B cell (primary cell): ENCODE measurements at regions not wholly inside any gene's neighbourhood (a gene's known extent, or its start where the extent isn't known, plus 50 kb on each side); places are given as distances from the start of the nearest gene placed in this dataset.

Source experiments
- ATAC-seq: fragments of 200-7000 bp; cut with Tn5 transposase; one replicate; pipeline ENCODE4 v1.10.0; 2021; ENCODE audit warnings: low read depth, mild to moderate bottlenecking, moderate number of reproducible peaks, moderate library complexity
- CTCF ChIA-PET: fragments of 350-600 bp; sonication (Branson Sonifier 250); formaldehyde crosslinking; loops from one replicate; lab custom pipeline; 2021; ENCODE audit warnings: antibody characterized with exemption, inconsistent platforms; lab: Charles Lee
- POLR2A ChIA-PET: fragments of 350-600 bp; sonication (Branson Sonifier 250); formaldehyde crosslinking; loops from one replicate; lab custom pipeline; 2021; ENCODE audit warnings: antibody characterized with exemption; lab: Charles Lee
- DNase-seq: peaks from one replicate; pipeline ENCODE4 v3.0.0; 2013
- H2AFZ ChIP-seq: 2 replicates; pipeline ENCODE4 v1.6.1; 2012; ENCODE audit warnings: mild to moderate bottlenecking, low read depth, low read length; ENCODE audit not compliant: insufficient read depth, poor library complexity, severe bottlenecking
- H3K27ac ChIP-seq, 2 donors: 1 replicate in 1 of 2; 2 replicates in 1 of 2; pipeline ENCODE4 v1.5.1; 2012 to 2013; ENCODE audit warnings: low read length in 2 of 2, mild to moderate bottlenecking in 2 of 2, moderate library complexity in 1 of 2
- H3K27me3 ChIP-seq, 4 experiments: fragments of 200-600 bp in 1 of 4; sonication (generic) in 1 of 4; replicated peaks in 1 of 4; 1 replicate in 2 of 4; 2 replicates in 2 of 4; pipeline versions ENCODE4 v1.6.1 to v1.7.0; 2013 to 2016; ENCODE audit warnings: low read length in 3 of 4, mild to moderate bottlenecking in 2 of 4, mixed read lengths in 1 of 4, moderate library complexity in 1 of 4; ENCODE audit not compliant: insufficient read depth in 4 of 4, control insufficient read depth in 3 of 4; ENCODE audit errors: control extremely low read depth in 1 of 4
- H3K36me3 ChIP-seq, 2 experiments: replicated peaks in 1 of 2; 1 replicate in 1 of 2; 2 replicates in 1 of 2; pipeline versions ENCODE4 v1.6.1 to v1.7.1; 2013; ENCODE audit warnings: low read length in 1 of 2; ENCODE audit not compliant: insufficient read depth in 2 of 2, control insufficient read depth in 1 of 2; ENCODE audit errors: control extremely low read depth in 1 of 2, extremely low read depth in 1 of 2
- H3K4me1 ChIP-seq, 2 donors: fragments of 200-600 bp in 1 of 2; sonication (generic) in 1 of 2; 1 replicate in 1 of 2; 2 replicates in 1 of 2; pipeline versions ENCODE4 v1.5.1 to v1.6.1; 2013 to 2017; ENCODE audit warnings: low read length in 2 of 2; ENCODE audit not compliant: control insufficient read depth in 2 of 2, insufficient read depth in 2 of 2
- H3K4me2 ChIP-seq: replicated peaks from 2 replicates; pipeline ENCODE3; 2012; ENCODE audit warnings: mild to moderate bottlenecking, low read depth, low read length; ENCODE audit not compliant: poor library complexity, severe bottlenecking
- H3K4me3 ChIP-seq, 5 experiments: fragments of 200-600 bp in 1 of 5; sonication (generic) in 1 of 5; 1 replicate in 3 of 5; 2 replicates in 2 of 5; pipeline versions ENCODE4 v1.5.1 to v1.7.0; 2011 to 2016; ENCODE audit warnings: low read length in 4 of 5, mild to moderate bottlenecking in 4 of 5, low read depth in 2 of 5, control low read depth in 1 of 5, moderate library complexity in 1 of 5; ENCODE audit not compliant: insufficient read depth in 1 of 5; ENCODE audit errors: control extremely low read depth in 1 of 5, extremely low read depth in 1 of 5
- H3K79me2 ChIP-seq: fragments of 200-600 bp; sonication (generic); one replicate; pipeline ENCODE4 v1.6.0; 2016; ENCODE audit warnings: low read length; ENCODE audit not compliant: control insufficient read depth, insufficient read depth
- H3K9ac ChIP-seq: fragments of 200-600 bp; sonication (generic); 2 replicates; pipeline ENCODE4 v1.6.1; 2017; ENCODE audit warnings: mild to moderate bottlenecking, low read length, moderate library complexity
- H3K9me3 ChIP-seq, 3 donors: one replicate each; pipeline versions ENCODE4 v1.6.1 to v1.7.1; 2013; ENCODE audit warnings: low read length in 2 of 3; ENCODE audit not compliant: control insufficient read depth in 2 of 3, insufficient read depth in 1 of 3; ENCODE audit errors: control extremely low read depth in 1 of 3
- H4K20me1 ChIP-seq: 2 replicates; pipeline ENCODE4 v1.6.0; 2012; ENCODE audit warnings: mild to moderate bottlenecking, low read length; ENCODE audit not compliant: insufficient read depth, control insufficient read depth, poor library complexity, severe bottlenecking
- H3K27ac Mint-ChIP-seq: one replicate; pipeline ENCODE4 v1.8.0; 2021; ENCODE audit warnings: mixed read lengths
- H3K27me3 Mint-ChIP-seq: one replicate; pipeline ENCODE4 v1.8.0; 2021; ENCODE audit warnings: mixed read lengths
- H3K4me1 Mint-ChIP-seq: one replicate; pipeline ENCODE4 v1.8.0; 2021; ENCODE audit warnings: mixed read lengths
- H3K4me3 Mint-ChIP-seq: one replicate; pipeline ENCODE4 v1.8.0; 2021; ENCODE audit warnings: mixed read lengths
- H3K9me3 Mint-ChIP-seq: one replicate; pipeline ENCODE4 v1.8.0; 2022; ENCODE audit warnings: mixed read lengths; ENCODE audit not compliant: insufficient read depth
- EZH2 ChIP-seq: IDR thresholded peaks from 2 replicates; pipeline ENCODE4 v1.6.1; 2012; ENCODE audit warnings: borderline replicate concordance, low read depth, mild to moderate bottlenecking, moderate library complexity, low read length; ENCODE audit not compliant: insufficient read depth, poor library complexity, severe bottlenecking
- WGBS: methylation state at CpG from one replicate; pipeline ENCODE4 v1.1.5; 2013; ENCODE audit warnings: missing lambda C conversion rate; ENCODE audit not compliant: insufficient coverage; 5-methylcytosine and 5-hydroxymethylcytosine counted together
- intact Hi-C: fragments of 100-400 bp; cut with micrococcal nuclease; formaldehyde crosslinking; loops from one replicate; pipeline ENCODE4 v1.10.0; 2022
- TF ChIP-seq, protein P1 (sequence below): fragments of 200-600 bp; IDR thresholded peaks from one replicate; pipeline ENCODE4 v1.8.0; 2022; ENCODE audit warnings: antibody characterized with exemption, mild to moderate bottlenecking

GRCh38 chr13:19067767-19068166 is 113.9 kb downstream of the TUBA3C start:
- ChIA-PET CTCF (no interaction called here), POLR2A (no interaction called here)
- Mint-ChIP-seq H3K9me3 (peaks cover 8% of the 10 kb centered on the region), H3K4me3 (no peak overlapping the region), H3K27me3 (no peaks in the 10 kb centered on the region), H3K4me1 (no peaks in the 10 kb centered on the region), H3K27ac (no peak overlapping the region)
- H4K20me1 ChIP-seq = no peaks in the 10 kb centered on the region
- no peaks in the 10 kb centered on the region for H3K4me1 ChIP-seq
- no peak overlapping the region for H3K27ac ChIP-seq
- no CpG with 5 or more reads among the region's 2 CpGs for WGBS
- no peak overlapping the region for H3K4me3 ChIP-seq
- ATAC-seq (no peak), DNase-seq (no peak)
- no peak overlapping the region for H3K9ac ChIP-seq
- no peaks in the 10 kb centered on the region for H3K79me2 ChIP-seq
- H3K9me3 ChIP-seq = peaks cover 1 to 39% (median 4%) of the 10 kb centered on the region in 3 donors
- TF ChIP-seq, protein P1, sequence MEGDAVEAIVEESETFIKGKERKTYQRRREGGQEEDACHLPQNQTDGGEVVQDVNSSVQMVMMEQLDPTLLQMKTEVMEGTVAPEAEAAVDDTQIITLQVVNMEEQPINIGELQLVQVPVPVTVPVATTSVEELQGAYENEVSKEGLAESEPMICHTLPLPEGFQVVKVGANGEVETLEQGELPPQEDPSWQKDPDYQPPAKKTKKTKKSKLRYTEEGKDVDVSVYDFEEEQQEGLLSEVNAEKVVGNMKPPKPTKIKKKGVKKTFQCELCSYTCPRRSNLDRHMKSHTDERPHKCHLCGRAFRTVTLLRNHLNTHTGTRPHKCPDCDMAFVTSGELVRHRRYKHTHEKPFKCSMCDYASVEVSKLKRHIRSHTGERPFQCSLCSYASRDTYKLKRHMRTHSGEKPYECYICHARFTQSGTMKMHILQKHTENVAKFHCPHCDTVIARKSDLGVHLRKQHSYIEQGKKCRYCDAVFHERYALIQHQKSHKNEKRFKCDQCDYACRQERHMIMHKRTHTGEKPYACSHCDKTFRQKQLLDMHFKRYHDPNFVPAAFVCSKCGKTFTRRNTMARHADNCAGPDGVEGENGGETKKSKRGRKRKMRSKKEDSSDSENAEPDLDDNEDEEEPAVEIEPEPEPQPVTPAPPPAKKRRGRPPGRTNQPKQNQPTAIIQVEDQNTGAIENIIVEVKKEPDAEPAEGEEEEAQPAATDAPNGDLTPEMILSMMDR = no peak
- no peak for TF ChIP-seq EZH2
- H3K27me3 ChIP-seq = no peaks in the 10 kb centered on the region
- intact Hi-C loops = no loop called here
- H3K36me3 ChIP-seq = no peaks in the 10 kb centered on the region
- H2AFZ ChIP-seq = no peak overlapping the region
- H3K4me2 ChIP-seq = no peak overlapping the region

DNA sequence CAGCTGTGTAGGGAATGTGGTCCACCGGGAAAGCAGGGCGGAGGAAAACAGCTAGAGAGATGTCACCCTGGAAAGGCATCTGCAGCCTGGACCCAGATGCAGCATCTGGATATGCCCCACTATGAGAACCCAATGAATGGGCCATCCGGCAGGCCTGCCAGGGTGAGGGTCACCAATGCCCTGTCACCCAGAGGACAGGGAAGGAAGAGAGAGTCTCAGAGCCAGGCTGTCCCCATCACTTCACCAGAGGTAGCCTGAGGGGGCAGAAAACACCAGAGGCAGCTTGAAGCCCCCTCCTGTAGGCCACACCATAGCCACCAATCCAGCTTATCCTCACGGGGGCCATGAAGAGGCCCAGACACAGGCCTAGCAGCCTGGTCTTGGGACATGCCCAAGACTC is 118.8 kb downstream of the TUBA3C start:
- WGBS = 70% methylated on average over 4 of the region's 4 CpGs
- CTCF ChIA-PET = no interaction called here
- ATAC-seq (no peak), DNase-seq (no peak)
- no peak overlapping the region for H3K4me2 ChIP-seq
- H3K36me3 ChIP-seq = no peaks in the 10 kb centered on the region
- H3K27ac ChIP-seq = no peak overlapping the region
- Mint-ChIP-seq H3K9me3 (peaks cover 8% of the 10 kb centered on the region), H3K4me1 (no peaks in the 10 kb centered on the region), H3K27ac (no peak overlapping the region), H3K27me3 (no peaks in the 10 kb centered on the region), H3K4me3 (no peak overlapping the region)
- no peaks in the 10 kb centered on the region for H3K27me3 ChIP-seq
- H4K20me1 ChIP-seq = no peaks in the 10 kb centered on the region
- peaks cover 1 to 54% (median 4%) of the 10 kb centered on the region in 3 donors for H3K9me3 ChIP-seq
- H3K79me2 ChIP-seq = no peaks in the 10 kb centered on the region
- no peak overlapping the region for H2AFZ ChIP-seq
- POLR2A ChIA-PET = no interaction called here
- H3K4me1 ChIP-seq = no peaks in the 10 kb centered on the region
- H3K4me3 ChIP-seq = no peak overlapping the region
- intact Hi-C loops = no loop called here
- H3K9ac ChIP-seq = no peak overlapping the region
- no peak for TF ChIP-seq EZH2
- TF ChIP-seq, protein P1 = no peak
